Activated CD4-positive, alpha-beta memory T cell treated with anti-CD3 and anti-CD28 coated beads for 36 hours (primary cell): ENCODE measurements at regions not wholly inside any gene's neighbourhood (a gene's known extent, or its start where the extent isn't known, plus 50 kb on each side); places are given as distances from the start of the nearest gene placed in this dataset.

ENCODE experiments used
- CTCF ChIA-PET: fragments of 350-600 bp; sonication (Branson Sonifier 250); formaldehyde crosslinking; loops from one replicate; lab custom pipeline; 2021; ENCODE audit warnings: antibody characterized with exemption, inconsistent platforms; lab: Charles Lee
- POLR2A ChIA-PET: fragments of 350-600 bp; sonication (Branson Sonifier 250); formaldehyde crosslinking; loops from one replicate; lab custom pipeline; 2021; ENCODE audit warnings: antibody characterized with exemption; lab: Charles Lee
- DNase-seq: peaks from one replicate; pipeline ENCODE4 v3.0.0-alpha.2; 2020
- H3K27ac Mint-ChIP-seq: one replicate; pipeline ENCODE4 v1.8.0; 2021; ENCODE audit warnings: mixed read lengths
- H3K27me3 Mint-ChIP-seq: one replicate; pipeline ENCODE4 v1.8.0; 2021; ENCODE audit warnings: mixed read lengths
- H3K36me3 Mint-ChIP-seq: one replicate; pipeline ENCODE4 v1.8.0; 2021; ENCODE audit warnings: mixed read lengths
- H3K4me1 Mint-ChIP-seq: one replicate; pipeline ENCODE4 v1.8.0; 2021; ENCODE audit warnings: low read depth, mixed read lengths
- H3K4me3 Mint-ChIP-seq: one replicate; pipeline ENCODE4 v1.8.0; 2021; ENCODE audit warnings: mild to moderate bottlenecking, mixed read lengths
- H3K9me3 Mint-ChIP-seq: one replicate; pipeline ENCODE4 v1.8.0; 2021; ENCODE audit warnings: mixed read lengths
- intact Hi-C: fragments of 100-400 bp; cut with micrococcal nuclease; formaldehyde crosslinking; loops from one replicate; pipeline ENCODE4 v1.15.1; 2023

DNA sequence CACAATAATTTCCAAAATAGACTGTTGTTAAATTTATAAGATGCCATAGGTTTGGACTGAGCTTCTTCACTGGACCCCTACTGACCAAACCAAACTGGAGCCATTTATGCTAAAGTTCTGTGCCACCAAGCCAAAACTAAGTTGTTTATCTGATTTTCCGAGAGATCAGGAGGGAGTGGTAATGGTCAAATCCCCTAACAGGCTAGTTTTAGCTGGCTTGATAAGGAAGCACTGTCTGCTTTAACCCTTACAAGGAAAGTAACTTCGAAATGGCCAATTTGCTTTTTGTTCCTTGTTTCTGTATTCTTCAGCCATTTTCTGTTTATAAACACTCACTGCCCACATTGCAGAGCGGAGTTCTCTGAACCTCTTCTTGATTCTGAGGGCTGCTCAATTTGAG, 246.8 kb upstream of the TUT7 start:
- Mint-ChIP-seq H3K4me1 (no peaks in the 10 kb centered on the region), H3K27ac (no peak overlapping the region), H3K36me3 (no peaks in the 10 kb centered on the region), H3K27me3 (peaks cover 3% of the 10 kb centered on the region), H3K9me3 (no peaks in the 10 kb centered on the region), H3K4me3 (no peak overlapping the region)
- ChIA-PET POLR2A (no interaction called here), CTCF (no interaction called here)
- intact Hi-C loops, result no loop called here
- no peak for DNase-seq

DNA sequence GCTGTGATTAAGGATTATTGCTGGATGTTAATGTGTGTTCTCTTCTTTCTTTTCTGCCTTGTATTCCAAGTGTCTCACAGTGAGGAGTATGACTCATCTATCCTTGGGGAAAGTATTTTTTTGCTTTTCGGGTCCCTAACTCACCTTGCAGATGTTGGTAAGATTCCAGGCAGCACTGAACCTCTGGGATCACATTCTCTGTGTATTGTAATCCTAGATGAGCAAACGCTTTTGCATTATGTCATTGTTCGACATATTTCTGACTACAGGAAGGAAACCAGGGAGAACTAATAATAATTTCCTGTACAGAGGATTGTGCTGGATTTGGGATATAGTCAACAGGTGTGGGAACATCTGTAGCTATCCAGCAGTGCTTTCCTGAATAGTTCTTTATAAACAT, 246.1 kb upstream of the TUT7 start:
- Mint-ChIP-seq H3K4me1 (no peaks in the 10 kb centered on the region), H3K27ac (no peak overlapping the region), H3K4me3 (no peak overlapping the region), H3K9me3 (no peaks in the 10 kb centered on the region), H3K27me3 (peaks cover 3% of the 10 kb centered on the region), H3K36me3 (no peaks in the 10 kb centered on the region)
- POLR2A ChIA-PET, result no interaction called here
- intact Hi-C loops, result no loop called here
- CTCF ChIA-PET, result no interaction called here
- DNase-seq, result no peak

- H3K27me3 Mint-ChIP-seq, result peaks cover 3% of the 10 kb centered on the region
- H3K36me3 Mint-ChIP-seq, result no peaks in the 10 kb centered on the region
- H3K9me3 Mint-ChIP-seq, result no peaks in the 10 kb centered on the region
- H3K4me3 Mint-ChIP-seq, result no peak overlapping the region
- DNase-seq, result no peak
- POLR2A ChIA-PET, result no interaction called here
- intact Hi-C loops, result no loop called here
- CTCF ChIA-PET, result no interaction called here
- no peaks in the 10 kb centered on the region for H3K4me1 Mint-ChIP-seq
- no peak overlapping the region for H3K27ac Mint-ChIP-seq
Measured at GRCh38 chr9:86599561-86599960, 245.4 kb upstream of the TUT7 start.

- intact Hi-C loops, result no loop called here
- no peak for DNase-seq
- Mint-ChIP-seq H3K27ac (no peak overlapping the region), H3K4me1 (no peaks in the 10 kb centered on the region), H3K27me3 (peaks cover 3% of the 10 kb centered on the region), H3K9me3 (no peaks in the 10 kb centered on the region), H3K4me3 (no peak overlapping the region), H3K36me3 (no peaks in the 10 kb centered on the region)
- ChIA-PET CTCF (interaction anchor here (0.9 kb wide), 1 partner anchor 16 kb away, joined by 3 read pairs; no protein-coding TSS in a partner anchor), POLR2A (no interaction called here)
Measured at GRCh38 chr9:86598411-86599239, 244.4 kb upstream of the TUT7 start.

GRCh38 chr9:86594724-86595123, 240.5 kb upstream of the TUT7 start:
- Mint-ChIP-seq H3K27me3 (no peaks in the 10 kb centered on the region), H3K4me3 (no peak overlapping the region), H3K27ac (no peak overlapping the region), H3K4me1 (no peaks in the 10 kb centered on the region), H3K36me3 (no peaks in the 10 kb centered on the region), H3K9me3 (no peaks in the 10 kb centered on the region)
- intact Hi-C loops, result no loop called here
- CTCF ChIA-PET, result no interaction called here
- no peak for DNase-seq
- POLR2A ChIA-PET, result no interaction called here

DNA sequence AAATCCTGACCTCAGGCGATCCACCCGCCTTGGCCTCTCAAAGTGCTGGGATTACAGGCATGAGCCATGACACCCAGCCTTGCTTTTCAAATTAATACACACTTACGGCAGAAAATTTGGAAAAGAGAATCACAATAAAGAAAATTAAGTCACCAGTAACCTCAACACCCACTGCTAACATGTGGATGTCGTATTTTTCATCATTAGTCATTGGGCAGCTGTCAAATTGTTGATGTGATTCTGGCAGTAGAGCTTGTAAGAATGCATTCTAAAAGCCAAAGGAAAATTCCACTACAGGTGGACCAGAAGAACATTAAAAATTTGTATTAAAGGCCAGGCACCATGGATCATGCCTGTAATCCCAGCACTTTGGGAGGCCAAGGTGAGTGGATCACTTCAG, 237.3 kb upstream of the TUT7 start:
- no peak for DNase-seq
- POLR2A ChIA-PET, result no interaction called here
- CTCF ChIA-PET, result no interaction called here
- Mint-ChIP-seq H3K36me3 (no peaks in the 10 kb centered on the region), H3K27me3 (no peaks in the 10 kb centered on the region), H3K4me3 (no peak overlapping the region), H3K4me1 (no peaks in the 10 kb centered on the region), H3K27ac (no peak overlapping the region), H3K9me3 (no peaks in the 10 kb centered on the region)
- intact Hi-C loops, result no loop called here

DNA sequence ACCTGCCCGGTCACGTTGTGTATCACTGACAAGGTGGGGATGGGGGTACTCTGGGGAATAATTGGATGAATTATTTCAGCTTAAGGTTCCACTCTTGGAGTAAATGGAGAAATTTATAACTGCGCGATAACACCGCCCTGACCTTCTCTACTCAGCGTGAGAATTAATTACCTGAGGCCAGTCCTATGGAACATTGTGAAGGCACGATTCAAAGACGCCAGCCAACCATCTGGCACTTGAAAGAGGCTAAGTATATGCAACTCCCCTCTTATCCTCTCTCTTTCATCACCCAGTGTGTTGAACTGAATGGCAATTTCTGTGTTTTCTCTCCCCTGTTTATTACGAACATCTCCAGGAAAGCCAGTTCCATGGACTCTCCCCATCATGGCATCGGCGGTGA, 235.5 kb upstream of the TUT7 start:
- ChIA-PET CTCF (no interaction called here), POLR2A (no interaction called here)
- H3K4me1 Mint-ChIP-seq, result no peaks in the 10 kb centered on the region
- H3K9me3 Mint-ChIP-seq, result no peaks in the 10 kb centered on the region
- intact Hi-C loops, result no loop called here
- H3K27me3 Mint-ChIP-seq, result no peaks in the 10 kb centered on the region
- H3K4me3 Mint-ChIP-seq, result no peak overlapping the region
- H3K27ac Mint-ChIP-seq, result no peak overlapping the region
- no peak for DNase-seq
- H3K36me3 Mint-ChIP-seq, result no peaks in the 10 kb centered on the region

DNA sequence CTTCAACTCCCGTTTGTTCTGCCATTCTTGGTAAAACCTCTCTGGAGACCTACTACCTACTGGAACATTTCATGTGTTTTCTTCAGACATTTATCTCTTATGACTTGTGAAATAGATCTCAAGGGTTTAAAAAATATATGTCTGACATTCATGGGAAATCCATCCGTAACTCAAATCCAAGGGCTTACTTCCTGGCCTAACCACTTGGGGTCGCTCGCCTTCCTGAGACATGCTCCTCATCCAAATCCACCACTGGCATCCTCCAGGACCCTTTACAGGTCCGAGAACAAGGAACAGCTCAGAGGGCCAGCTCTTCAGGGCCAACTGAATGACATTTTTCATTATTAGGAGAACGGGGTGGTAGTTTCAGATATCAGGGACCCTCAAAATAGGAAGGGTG, 235.1 kb upstream of the TUT7 start:
- H3K27ac Mint-ChIP-seq, result no peak overlapping the region
- ChIA-PET CTCF (no interaction called here), POLR2A (no interaction called here)
- intact Hi-C loops, result no loop called here
- no peaks in the 10 kb centered on the region for H3K4me1 Mint-ChIP-seq
- no peaks in the 10 kb centered on the region for H3K27me3 Mint-ChIP-seq
- no peaks in the 10 kb centered on the region for H3K36me3 Mint-ChIP-seq
- DNase-seq, result no peak
- no peak overlapping the region for H3K4me3 Mint-ChIP-seq
- H3K9me3 Mint-ChIP-seq, result no peaks in the 10 kb centered on the region

DNA sequence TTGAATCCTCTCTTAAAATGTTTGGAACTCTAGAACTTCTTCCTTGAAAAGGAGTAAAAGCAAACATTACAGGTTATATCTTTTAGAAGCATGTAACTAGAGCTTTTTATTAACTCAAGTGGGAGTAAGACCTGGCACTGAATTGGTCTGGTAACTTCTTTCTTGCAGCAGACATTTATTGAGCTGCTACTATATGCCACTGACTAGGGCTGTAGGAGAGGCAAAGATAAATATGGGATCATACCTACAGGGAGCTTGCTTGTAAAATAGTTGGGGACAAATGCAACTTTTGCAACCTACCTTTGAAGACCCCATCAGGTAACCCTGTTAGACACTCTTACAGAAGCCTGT, 231.9 kb upstream of the TUT7 start:
- POLR2A ChIA-PET, result no interaction called here
- CTCF ChIA-PET, result no interaction called here
- no peaks in the 10 kb centered on the region for H3K36me3 Mint-ChIP-seq
- intact Hi-C loops, result no loop called here
- no peak overlapping the region for H3K4me3 Mint-ChIP-seq
- H3K27ac Mint-ChIP-seq, result no peak overlapping the region
- H3K27me3 Mint-ChIP-seq, result peaks cover 3% of the 10 kb centered on the region
- no peaks in the 10 kb centered on the region for H3K4me1 Mint-ChIP-seq
- no peaks in the 10 kb centered on the region for H3K9me3 Mint-ChIP-seq
- DNase-seq, result no peak

GRCh38 chr9:86585422-86586143, 231.4 kb upstream of the TUT7 start:
- H3K4me1 Mint-ChIP-seq, result no peaks in the 10 kb centered on the region
- H3K9me3 Mint-ChIP-seq, result no peaks in the 10 kb centered on the region
- intact Hi-C loops, result no loop called here
- no peak overlapping the region for H3K4me3 Mint-ChIP-seq
- no peak overlapping the region for H3K27ac Mint-ChIP-seq
- DNase-seq, result no peak
- ChIA-PET CTCF (no interaction called here), POLR2A (no interaction called here)
- H3K36me3 Mint-ChIP-seq, result no peaks in the 10 kb centered on the region
- peaks cover 3% of the 10 kb centered on the region for H3K27me3 Mint-ChIP-seq

DNA sequence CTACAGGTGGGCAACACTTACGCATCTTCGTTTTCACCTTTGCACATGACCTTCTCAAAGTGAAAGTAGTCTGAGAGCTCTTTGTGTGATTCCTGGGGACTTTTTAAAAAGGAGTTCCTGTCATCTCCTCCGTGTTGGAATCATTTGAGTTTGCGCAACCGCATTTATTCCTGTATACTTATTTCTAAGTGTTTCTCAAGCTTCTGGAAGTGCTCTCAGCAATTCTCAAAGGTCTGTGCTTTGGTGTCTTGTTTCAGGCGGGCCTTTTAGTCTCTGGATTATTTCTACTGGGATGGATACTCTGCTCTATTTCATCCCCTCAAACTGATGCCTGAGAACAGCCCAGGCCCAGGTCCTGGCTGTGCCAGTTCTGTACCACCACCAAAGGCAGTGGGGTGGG, 226.5 kb upstream of the TUT7 start:
- DNase-seq, result no peak
- Mint-ChIP-seq H3K4me1 (no peaks in the 10 kb centered on the region), H3K36me3 (no peaks in the 10 kb centered on the region), H3K4me3 (no peak overlapping the region), H3K27ac (no peak overlapping the region), H3K27me3 (peaks cover 3% of the 10 kb centered on the region), H3K9me3 (no peaks in the 10 kb centered on the region)
- POLR2A ChIA-PET, result interaction anchor here (0.7 kb wide), 1 partner anchor 601 kb away, joined by 3 read pairs; no protein-coding TSS in a partner anchor
- intact Hi-C loops, result no loop called here
- CTCF ChIA-PET, result no interaction called here

DNA sequence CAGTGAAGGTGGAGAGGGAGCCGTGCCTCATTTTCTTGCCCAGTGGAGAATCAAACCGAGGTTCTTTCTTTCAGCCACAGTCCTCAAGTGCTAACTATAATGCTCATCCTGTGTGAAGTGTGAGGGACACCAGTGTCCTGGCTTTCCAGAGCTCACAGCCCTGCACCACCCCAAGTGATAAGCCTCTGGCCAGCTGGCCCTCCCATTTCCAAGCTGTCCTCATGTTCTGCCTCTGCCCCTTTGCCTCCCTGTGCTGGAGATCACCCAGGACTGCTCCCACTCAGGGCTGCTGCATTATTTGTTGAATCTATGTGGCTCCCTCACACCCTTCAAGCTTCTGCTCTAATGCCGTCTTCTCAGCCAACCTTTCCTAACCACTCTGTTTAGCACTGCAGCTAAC, 224.5 kb upstream of the TUT7 start:
- Mint-ChIP-seq H3K27me3 (peaks cover 3% of the 10 kb centered on the region), H3K9me3 (no peaks in the 10 kb centered on the region), H3K36me3 (no peaks in the 10 kb centered on the region), H3K4me1 (no peaks in the 10 kb centered on the region), H3K27ac (no peak overlapping the region), H3K4me3 (no peak overlapping the region)
- intact Hi-C loops, result no loop called here
- CTCF ChIA-PET, result no interaction called here
- POLR2A ChIA-PET, result no interaction called here
- no peak for DNase-seq
